Caco-2 (cell line): ENCODE measurements at regions not wholly inside any gene's neighbourhood (a gene's known extent, or its start where the extent isn't known, plus 50 kb on each side); places are given as distances from the start of the nearest gene placed in this dataset.
A peak's percentile ranks its signal among the peaks of the same experiment; 100 is the strongest.

Experiments
- BruUV-seq: library from RNA; stranded (reverse); fragments of 400-500 nt; replicated peaks from 2 replicates; lab custom pipeline; 2021; lab: Mats Ljungman, UMichigan
- CTCF ChIA-PET: fragments of 300-600 bp; sonication (Branson Sonifier 250); formaldehyde crosslinking; loops from one replicate; lab custom pipeline; 2022; ENCODE audit warnings: antibody characterized with exemption; lab: Charles Lee
- POLR2A ChIA-PET: fragments of 300-600 bp; sonication (Branson Sonifier 250); formaldehyde crosslinking; loops from one replicate; lab custom pipeline; 2022; ENCODE audit warnings: antibody characterized with exemption; lab: Charles Lee
- DNase-seq, 2 experiments: peaks; one replicate each; pipeline versions ENCODE4 v3.0.0 to v3.0.0-alpha.2; 2020 to 2022
- H3K27me3 ChIP-seq: replicated peaks from 2 replicates; pipeline ENCODE4 v1.6.0; 2011; ENCODE audit warnings: low read length; ENCODE audit not compliant: control insufficient read depth, insufficient read depth
- H3K36me3 ChIP-seq: 2 replicates; pipeline ENCODE4 v1.5.1; 2011; ENCODE audit warnings: low read length; ENCODE audit not compliant: control insufficient read depth, insufficient read depth
- H3K4me1 ChIP-seq: fragments of 250-450 bp; sonication (Bioruptor Pico); 2 replicates; pipeline ENCODE4 v1.5.1; 2020; ENCODE audit warnings: mild to moderate bottlenecking
- H3K4me3 ChIP-seq: 2 replicates; pipeline ENCODE4 v1.5.1; 2011; ENCODE audit warnings: low read depth, mild to moderate bottlenecking, control low read depth, low read length
- H3K9me3 ChIP-seq: fragments of 250-450 bp; sonication (Bioruptor Pico); 2 replicates; pipeline ENCODE4 v1.5.1; 2020; ENCODE audit warnings: mild to moderate bottlenecking, moderate library complexity
- H3K27ac Mint-ChIP-seq: one replicate; pipeline ENCODE4 v1.8.0; 2022; ENCODE audit warnings: mixed read lengths; ENCODE audit not compliant: unreplicated experiment
- H3K27me3 Mint-ChIP-seq: one replicate; pipeline ENCODE4 v1.8.0; 2022; ENCODE audit warnings: mixed read lengths; ENCODE audit not compliant: insufficient read depth, unreplicated experiment
- H3K36me3 Mint-ChIP-seq: one replicate; pipeline ENCODE4 v1.8.0; 2022; ENCODE audit warnings: mild to moderate bottlenecking, mixed read lengths; ENCODE audit not compliant: insufficient read depth, unreplicated experiment
- H3K4me1 Mint-ChIP-seq: one replicate; pipeline ENCODE4 v1.8.0; 2022; ENCODE audit warnings: low read depth, mixed read lengths; ENCODE audit not compliant: unreplicated experiment
- H3K4me3 Mint-ChIP-seq: one replicate; pipeline ENCODE4 v1.8.0; 2022; ENCODE audit warnings: mild to moderate bottlenecking, moderate library complexity, mixed read lengths; ENCODE audit not compliant: unreplicated experiment
- H3K9me3 Mint-ChIP-seq: one replicate; pipeline ENCODE4 v1.8.0; 2022; ENCODE audit warnings: mixed read lengths; ENCODE audit not compliant: unreplicated experiment
- CTCF ChIP-seq, 2 experiments: fragments of 200-600 bp in 1 of 2; IDR thresholded peaks; 1 replicate in 1 of 2; 2 replicates in 1 of 2; pipeline versions ENCODE4 v1.5.1 to v1.8.0; 2011 to 2022; ENCODE audit warnings: antibody characterized with exemption in 1 of 2, control low read depth in 1 of 2, inconsistent platforms in 1 of 2, low read depth in 1 of 2, low read length in 1 of 2, mild to moderate bottlenecking in 1 of 2, moderate library complexity in 1 of 2; ENCODE audit not compliant: insufficient read depth in 1 of 2, severe bottlenecking in 1 of 2, unreplicated experiment in 1 of 2
- intact Hi-C: fragments of 100-400 bp; cut with micrococcal nuclease; formaldehyde crosslinking; loops from one replicate; pipeline ENCODE4 v1.10.0; 2022; ENCODE audit not compliant: unreplicated experiment

DNA sequence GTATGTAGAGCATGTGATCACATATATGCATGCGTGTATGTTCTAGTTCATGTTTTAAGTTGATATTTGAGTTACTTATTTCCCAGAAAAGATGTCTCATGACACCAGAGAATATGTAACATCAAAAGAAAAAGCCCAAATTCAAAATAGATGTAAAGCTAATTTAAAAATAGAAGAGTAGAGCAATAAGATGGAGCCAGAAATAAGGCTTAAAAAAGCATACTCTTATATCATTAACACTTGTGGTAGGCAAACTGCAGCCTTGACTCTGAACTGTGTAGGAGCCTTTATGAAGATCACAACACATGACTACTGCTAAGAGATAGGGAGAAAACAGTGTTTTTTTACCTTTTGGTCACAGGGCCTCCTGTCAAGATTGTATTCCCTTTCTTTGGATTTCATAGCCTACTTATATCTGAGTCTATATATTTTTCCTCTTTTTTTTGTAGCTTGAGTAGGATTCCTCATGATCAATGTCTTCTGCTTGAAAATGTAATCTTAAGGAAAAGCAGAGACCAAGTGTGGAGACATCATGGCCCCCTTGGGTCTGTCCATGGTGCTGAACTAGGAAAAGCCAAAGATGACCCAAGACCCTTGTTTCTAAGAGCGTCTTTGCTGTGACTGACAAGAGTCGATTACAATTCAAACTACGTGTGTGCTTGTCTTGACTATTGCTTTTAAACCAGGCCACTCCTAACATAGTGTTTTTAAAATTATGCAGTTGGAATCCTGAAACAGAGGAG is 390.4 kb downstream of the SHISA9 start:
- Mint-ChIP-seq H3K27me3 (peaks cover 13% of the 10 kb centered on the region), H3K4me1 (no peaks in the 10 kb centered on the region), H3K36me3 (no peaks in the 10 kb centered on the region), H3K4me3 (no peak overlapping the region), H3K9me3 (no peaks in the 10 kb centered on the region), H3K27ac (no peak overlapping the region)
- intact Hi-C loops, result no loop called here
- peak in 1 of 2 experiments; percentile 20 for DNase-seq
- ChIA-PET POLR2A (no interaction called here), CTCF (no interaction called here)
- no peak for TF ChIP-seq CTCF (IDR thresholded peaks at IDR 0.05; ENCODE audit: insufficient read depth in 1 of 2, low read depth in 1 of 2, low read length in 1 of 2, severe bottlenecking in 1 of 2, unreplicated experiment in 1 of 2)
- no TSS peak for BruUV-seq
- H3K27me3 ChIP-seq, result no peaks in the 10 kb centered on the region
- H3K4me3 ChIP-seq, result no peak overlapping the region
- H3K36me3 ChIP-seq, result no peaks in the 10 kb centered on the region
- no peaks in the 10 kb centered on the region for H3K4me1 ChIP-seq
- no peaks in the 10 kb centered on the region for H3K9me3 ChIP-seq

- ChIA-PET CTCF (no interaction called here), POLR2A (interaction anchor here (0.6 kb wide), 1 partner anchor 18 kb away, joined by 3 read pairs; no protein-coding TSS in a partner anchor)
- no peaks in the 10 kb centered on the region for H3K9me3 ChIP-seq
- Mint-ChIP-seq H3K27ac (no peak overlapping the region), H3K4me1 (no peaks in the 10 kb centered on the region), H3K27me3 (peaks cover 14% of the 10 kb centered on the region), H3K9me3 (no peaks in the 10 kb centered on the region), H3K36me3 (no peaks in the 10 kb centered on the region), H3K4me3 (no peak overlapping the region)
- DNase-seq, result no peak
- H3K36me3 ChIP-seq, result no peaks in the 10 kb centered on the region
- no peaks in the 10 kb centered on the region for H3K27me3 ChIP-seq
- TF ChIP-seq CTCF (IDR thresholded peaks at IDR 0.05; ENCODE audit: insufficient read depth in 1 of 2, low read depth in 1 of 2, low read length in 1 of 2, severe bottlenecking in 1 of 2, unreplicated experiment in 1 of 2), result no peak
- BruUV-seq, result no TSS peak
- H3K4me1 ChIP-seq, result no peaks in the 10 kb centered on the region
- intact Hi-C loops, result no loop called here
- H3K4me3 ChIP-seq, result no peak overlapping the region
Measured at GRCh38 chr16:13296206-13296605, 394.8 kb downstream of the SHISA9 start.

DNA sequence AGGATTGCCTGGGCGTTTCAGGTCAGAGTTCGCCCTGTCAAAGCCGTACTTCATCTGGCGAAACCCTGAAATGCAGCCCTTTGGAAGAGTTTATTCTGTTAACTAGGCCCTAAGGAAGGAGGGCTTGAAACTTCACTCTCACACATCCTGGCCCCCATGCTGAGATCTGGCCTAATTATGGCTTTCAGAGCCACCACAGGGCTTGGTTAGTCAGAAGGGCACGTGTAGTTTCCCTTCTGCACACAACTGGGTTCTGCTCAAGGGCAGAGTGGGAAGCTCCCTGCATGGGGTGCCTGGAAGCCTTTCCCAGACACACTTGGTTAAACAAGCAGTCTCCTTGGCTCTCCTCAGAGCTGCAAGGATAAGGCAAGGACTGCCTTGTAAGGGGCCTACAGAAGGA is 397.3 kb downstream of the SHISA9 start:
- H3K4me3 Mint-ChIP-seq, result no peak overlapping the region
- H3K9me3 Mint-ChIP-seq, result no peaks in the 10 kb centered on the region
- no peaks in the 10 kb centered on the region for H3K4me1 ChIP-seq
- intact Hi-C loops, result no loop called here
- no TSS peak for BruUV-seq
- H3K9me3 ChIP-seq, result no peaks in the 10 kb centered on the region
- TF ChIP-seq CTCF (IDR thresholded peaks at IDR 0.05; ENCODE audit: insufficient read depth in 1 of 2, low read depth in 1 of 2, low read length in 1 of 2, severe bottlenecking in 1 of 2, unreplicated experiment in 1 of 2), result no peak
- peaks cover 21% of the 10 kb centered on the region for H3K27me3 Mint-ChIP-seq
- no peaks in the 10 kb centered on the region for H3K27me3 ChIP-seq
- ChIA-PET POLR2A (no interaction called here), CTCF (no interaction called here)
- H3K27ac Mint-ChIP-seq, result no peak overlapping the region
- no peak overlapping the region for H3K4me3 ChIP-seq
- H3K36me3 ChIP-seq, result no peaks in the 10 kb centered on the region
- no peaks in the 10 kb centered on the region for H3K36me3 Mint-ChIP-seq
- DNase-seq, result no peak
- H3K4me1 Mint-ChIP-seq, result no peaks in the 10 kb centered on the region
